ENCODE measurements at regions not wholly inside any gene's neighbourhood (a gene's known extent, or its start where the extent isn't known, plus 50 kb on each side); places are given as distances from the start of the nearest gene placed in this dataset.
A peak's percentile ranks its signal among the peaks of the same experiment; 100 is the strongest.

- no peak for DNase-seq
These were observed 289.6 kb downstream of the MAT2B start for GRCh38 chr5:163794993-163795392.

GRCh38 chr5:163807781-163808180, 302.4 kb downstream of the MAT2B start:
- DNase-seq = peak; percentile 32

DNA sequence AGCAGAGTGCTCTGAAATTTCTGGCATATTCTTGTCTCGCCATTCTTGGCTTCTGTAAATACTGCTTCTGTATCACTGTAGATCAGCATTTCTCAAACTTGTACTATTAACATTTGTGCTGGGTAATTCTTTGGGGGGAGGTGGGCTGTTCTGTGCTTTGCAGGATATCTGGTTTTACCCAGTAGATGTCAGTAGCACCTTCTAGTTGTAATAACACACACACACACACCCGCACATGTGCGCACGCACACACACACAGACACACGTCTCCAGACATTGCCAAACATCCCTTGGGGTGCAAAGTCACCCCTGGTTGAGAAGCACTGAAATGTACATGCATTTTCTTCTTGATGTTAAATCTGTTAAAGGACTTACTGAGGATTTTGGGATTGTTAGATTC, 304.1 kb downstream of the MAT2B start:
- DNase-seq = peak; percentile 29

DNA sequence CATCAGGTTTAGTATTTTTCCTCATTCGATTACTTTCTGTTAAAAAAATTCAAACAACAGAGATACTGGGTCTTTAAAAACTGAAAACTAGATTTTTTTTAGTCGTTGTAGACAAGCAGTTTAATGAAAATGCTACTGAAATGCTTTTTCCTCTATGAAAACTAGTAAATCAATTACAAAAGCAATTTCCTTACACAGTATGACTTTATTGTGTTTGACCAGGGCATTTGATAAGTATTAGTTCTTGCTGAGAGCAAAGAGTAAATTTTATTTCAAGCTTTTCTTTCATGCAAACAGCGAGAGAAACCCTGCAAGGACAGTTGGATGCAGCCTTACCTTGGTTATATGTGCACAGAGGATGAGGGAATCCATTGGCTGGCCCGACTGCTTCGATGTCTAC, 308.5 kb downstream of the MAT2B start:
- DNase-seq = no peak

- DNase-seq = peak; percentile 23
These were observed 309.9 kb downstream of the MAT2B start for GRCh38 chr5:163815240-163815791.

DNA sequence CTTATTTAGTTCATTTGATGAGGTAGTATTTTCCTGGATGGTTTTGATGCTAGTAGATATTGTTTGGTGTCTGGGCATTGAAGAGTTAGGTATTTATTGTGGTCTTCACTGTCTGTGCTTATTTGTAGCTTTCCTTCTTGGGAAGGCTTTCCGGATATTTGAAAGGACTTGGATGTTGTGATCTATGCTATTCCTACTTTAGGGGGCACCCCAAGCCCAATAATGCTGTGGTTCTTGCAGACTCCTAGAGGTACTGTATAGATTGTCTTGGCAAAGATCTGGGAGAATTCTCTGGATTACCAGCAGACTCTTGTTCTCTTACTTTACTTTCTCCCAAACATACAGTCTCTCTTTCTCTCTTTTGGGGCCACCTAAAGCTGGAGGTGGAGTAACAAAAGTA, 315.7 kb downstream of the MAT2B start:
- DNase-seq = peak; percentile 10

DNA sequence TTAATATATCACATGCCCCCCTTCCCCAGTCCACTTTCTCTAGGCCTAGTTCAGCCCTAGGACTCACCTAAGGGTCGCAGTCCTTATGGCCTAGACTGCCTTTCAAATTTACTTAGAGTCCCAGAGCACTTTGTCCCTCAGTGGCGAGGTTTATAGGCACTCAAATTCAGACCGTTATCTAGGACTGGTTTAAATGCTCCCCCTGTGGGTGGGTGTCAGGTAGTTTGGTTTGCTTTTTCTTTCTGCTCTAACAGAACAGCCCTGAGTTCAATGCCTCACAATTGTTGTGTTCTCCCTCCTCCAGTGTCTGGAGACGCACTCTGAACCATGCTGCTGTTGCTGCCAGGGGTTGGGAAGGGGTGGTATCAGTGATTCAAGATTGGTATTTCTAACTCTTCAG, 317.1 kb downstream of the MAT2B start:
- DNase-seq = no peak

DNA sequence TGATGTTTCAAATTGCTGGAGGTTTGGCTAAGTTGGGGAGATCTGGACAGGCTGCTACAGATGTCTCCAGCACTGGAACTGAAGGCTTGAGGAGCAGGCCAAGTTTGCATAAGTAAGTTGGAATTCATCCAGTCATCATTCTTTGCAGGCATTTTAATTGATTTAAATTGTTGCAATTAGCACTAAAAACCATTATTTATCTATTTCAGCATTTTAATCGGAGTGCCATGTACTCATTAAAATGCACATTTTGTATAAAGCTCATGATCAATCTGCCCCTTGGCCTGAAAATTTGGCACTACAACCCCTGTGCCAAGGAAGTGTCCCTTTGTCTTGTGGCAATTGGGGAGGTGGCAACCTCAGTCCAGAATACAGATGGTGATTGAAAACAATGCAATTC, 320.2 kb downstream of the MAT2B start:
- DNase-seq = no peak

GRCh38 chr5:163826201-163826600, 320.8 kb downstream of the MAT2B start:
- DNase-seq = no peak

DNA sequence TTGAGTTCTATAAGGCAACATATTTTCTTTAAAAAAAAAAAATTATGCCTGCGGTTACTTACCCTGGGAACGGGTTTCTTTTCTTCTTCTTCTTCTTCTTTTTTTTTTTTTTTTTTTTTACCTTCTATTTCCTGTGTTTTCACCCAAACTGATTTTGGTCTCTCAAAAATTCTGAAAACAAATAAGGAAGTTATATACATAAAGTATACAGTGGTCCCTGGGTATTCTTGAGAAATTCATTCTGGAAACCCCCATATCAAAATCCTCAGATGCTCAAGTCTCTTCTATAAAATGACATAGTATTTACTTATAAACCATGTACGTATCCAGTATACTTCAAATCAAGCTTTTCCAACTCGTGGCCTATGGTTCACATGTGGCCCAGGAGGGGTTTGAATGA, 326.7 kb downstream of the MAT2B start:
- no peak for DNase-seq

- peak; percentile 34 for DNase-seq
These were observed 333.3 kb downstream of the MAT2B start for GRCh38 chr5:163838738-163839137.

DNA sequence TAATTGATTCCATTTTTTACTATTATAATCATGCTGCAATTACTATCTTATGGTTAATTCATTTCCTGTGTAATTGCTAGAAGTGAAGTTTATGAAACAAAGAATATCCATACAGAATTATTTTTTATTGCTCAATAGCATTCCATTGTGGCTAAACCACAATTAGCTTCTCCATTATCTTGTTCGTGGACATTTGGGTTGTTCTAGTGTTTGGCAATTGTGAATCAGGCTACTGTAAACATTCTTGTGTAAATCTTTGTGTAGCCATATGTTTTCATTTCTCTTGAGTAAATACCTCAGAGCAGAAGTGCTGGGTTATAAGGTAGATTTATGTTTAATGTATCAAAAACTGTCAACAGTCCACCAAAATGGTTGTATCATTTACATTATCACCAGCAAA, 341.1 kb downstream of the MAT2B start:
- DNase-seq = peak; percentile 61

DNA sequence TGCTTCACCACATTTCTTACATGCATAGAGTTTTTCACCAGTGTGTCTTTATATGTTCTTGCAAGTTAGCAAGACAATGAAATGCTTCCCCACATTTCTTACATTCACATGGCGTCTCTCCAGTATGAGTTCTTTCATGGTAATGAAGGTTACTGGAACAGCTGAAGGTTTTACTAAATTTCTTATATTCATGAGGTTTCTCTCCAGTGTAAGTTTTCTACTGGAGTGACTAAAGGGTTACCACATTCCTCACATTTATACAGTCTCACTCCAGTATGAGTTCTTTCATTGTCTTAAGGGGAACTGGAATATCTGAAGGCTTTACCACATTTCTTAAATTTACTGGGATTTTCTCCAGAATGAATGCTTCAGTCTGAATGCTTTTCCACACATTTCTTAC, 350.3 kb downstream of the MAT2B start:
- no peak for DNase-seq

- DNase-seq = peak; percentile 29
These were observed 356.3 kb downstream of the MAT2B start for GRCh38 chr5:163861670-163862069.

GRCh38 chr5:163867324-163867723, 361.9 kb downstream of the MAT2B start:
- peak; percentile 54 for DNase-seq

GRCh38 chr5:163867738-163868137, 362.3 kb downstream of the MAT2B start:
- DNase-seq = no peak

- no peak for DNase-seq
These were observed 364.2 kb downstream of the MAT2B start for GRCh38 chr5:163869581-163869980.

DNA sequence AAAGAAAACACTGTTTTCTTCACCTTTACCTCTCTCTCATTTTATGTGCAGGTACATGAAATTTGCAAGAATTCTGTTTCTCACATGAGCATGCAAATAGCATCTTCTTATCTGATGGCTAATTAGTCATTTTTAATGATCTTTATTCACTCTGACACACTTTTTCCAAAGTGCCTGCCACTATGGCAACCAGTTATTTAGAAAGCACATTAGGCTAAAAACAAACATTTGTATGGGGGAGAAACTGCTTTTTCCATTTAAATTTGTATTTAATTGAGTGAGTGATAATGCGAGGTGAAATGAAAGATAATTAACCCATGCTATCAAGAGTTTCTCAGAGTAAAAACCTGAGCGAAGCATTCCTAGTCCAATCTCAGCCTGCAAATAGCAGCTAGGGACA, 365.0 kb downstream of the MAT2B start:
- DNase-seq = no peak

- no peak for DNase-seq
These were observed 369.0 kb downstream of the MAT2B start for GRCh38 chr5:163874431-163874830.

DNA sequence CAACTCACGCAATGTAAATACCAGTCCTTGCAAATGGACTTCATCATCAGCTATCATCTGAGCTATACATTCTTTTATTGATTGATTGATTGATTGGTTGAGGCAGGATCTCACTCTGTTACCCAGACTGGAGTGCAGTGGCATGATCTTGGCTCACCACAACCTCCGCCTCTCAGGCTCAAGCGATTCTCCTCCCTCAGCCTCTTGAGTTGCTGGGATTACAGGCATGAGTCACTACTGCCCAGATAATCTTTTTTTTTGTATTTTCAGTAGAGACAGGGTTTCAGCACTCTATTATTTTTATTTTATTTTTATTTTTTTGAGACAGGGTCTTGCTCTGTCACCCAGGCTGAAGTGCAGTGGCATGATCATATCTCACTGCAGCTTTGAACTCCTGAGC, 369.5 kb downstream of the MAT2B start:
- peak; percentile 30 for DNase-seq

DNA sequence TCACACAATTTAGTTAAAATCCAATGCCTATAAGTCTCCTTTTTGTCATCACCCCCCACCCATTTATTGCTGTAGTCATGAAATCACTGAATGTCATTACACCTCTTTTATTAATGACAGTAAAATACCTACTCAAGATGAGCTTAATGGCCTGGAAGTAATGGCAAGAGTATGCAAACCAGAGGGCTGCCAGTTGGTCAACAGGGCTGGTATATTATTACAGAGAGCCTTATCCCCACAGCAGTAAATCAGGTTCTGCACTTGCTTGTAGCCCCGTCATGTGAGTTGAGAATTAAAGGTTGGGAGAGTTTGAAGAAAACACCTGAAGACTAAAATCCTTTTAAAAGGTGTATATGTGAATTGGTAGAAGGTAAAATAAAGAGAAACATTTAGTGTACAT, 372.4 kb downstream of the MAT2B start:
- DNase-seq = no peak

DNA sequence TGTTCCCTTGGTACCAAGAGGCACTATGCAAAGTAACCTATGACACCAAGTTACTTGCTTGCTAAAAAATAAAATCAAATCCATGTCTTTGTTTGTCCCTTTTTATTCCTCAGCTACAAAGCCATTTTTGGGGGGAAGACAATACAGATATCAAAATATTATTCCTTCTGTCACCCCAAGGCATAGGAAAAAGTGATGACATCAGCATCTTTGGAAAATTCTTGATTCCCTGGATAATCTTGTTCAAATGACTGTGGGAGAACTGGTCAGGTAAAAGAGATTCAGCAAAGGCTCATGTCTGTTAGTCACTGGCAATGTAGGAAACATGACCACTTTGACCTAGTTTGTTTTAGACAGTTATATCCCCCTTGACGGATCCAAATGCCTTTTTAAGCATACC, 373.1 kb downstream of the MAT2B start:
- no peak for DNase-seq

DNA sequence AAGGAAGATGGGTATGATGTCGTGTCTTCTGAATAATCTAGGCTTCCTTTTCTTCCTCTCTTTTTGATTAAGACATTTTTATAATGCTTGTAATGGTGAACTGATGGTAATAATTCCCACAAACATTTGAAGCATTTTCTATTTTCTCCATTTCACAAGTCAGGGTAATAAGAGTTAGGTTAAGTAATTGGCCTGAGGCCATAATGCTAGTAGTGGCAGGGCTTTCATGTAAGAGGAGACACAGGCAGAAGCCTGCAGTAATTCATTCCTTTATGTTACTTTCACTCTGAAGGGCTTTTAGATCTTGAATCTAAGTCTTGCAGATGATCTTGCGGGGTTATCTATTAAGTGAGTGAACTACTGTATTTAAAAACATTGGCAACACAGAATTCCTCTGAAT, 374.9 kb downstream of the MAT2B start:
- peak; percentile 85 for DNase-seq

DNA sequence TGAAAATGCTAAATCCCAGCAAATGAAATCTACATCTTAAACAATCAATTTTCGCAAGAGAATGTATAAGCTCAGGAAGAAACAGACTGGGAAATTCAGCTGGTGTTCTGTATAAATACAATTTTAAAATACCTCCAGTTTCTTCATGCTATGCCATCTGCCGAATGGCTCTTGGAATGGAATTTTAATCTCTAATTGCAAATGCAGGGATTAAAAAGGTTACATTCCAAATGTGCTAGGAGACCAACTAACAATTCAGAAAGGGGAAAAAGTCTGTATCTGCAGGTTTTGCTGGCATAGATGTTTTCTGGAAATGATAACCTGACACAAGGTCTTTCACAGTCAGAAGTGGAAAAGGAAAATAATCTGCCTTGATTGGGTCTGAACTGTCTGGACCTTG, 379.7 kb downstream of the MAT2B start:
- no peak for DNase-seq

GRCh38 chr5:163887854-163888253, 382.4 kb downstream of the MAT2B start:
- no peak for DNase-seq

DNA sequence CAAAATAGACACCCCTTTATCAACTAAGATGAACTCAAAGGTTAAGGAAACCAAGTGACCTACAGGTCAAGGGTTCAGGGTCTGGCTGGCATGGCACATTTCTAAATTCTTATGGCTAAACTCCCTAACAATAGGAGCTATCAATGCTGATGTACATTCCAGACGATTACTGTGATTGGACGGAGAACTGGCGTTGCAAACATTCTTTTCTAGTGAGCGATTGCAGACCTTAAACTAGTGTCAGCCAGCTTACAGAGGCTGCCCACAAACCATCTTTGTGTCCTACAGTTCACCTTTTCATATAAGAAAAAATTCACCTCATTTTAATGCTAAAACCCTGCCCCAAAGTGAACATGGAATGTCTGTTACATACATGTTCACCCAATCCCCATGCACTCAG, 382.9 kb downstream of the MAT2B start:
- DNase-seq = peak; percentile 63

Data from fibroblast of skin of right biceps (primary cell).